ENCODE measurements at regions not wholly inside any gene's neighbourhood (a gene's known extent, or its start where the extent isn't known, plus 50 kb on each side); places are given as distances from the start of the nearest gene placed in this dataset.
"Not testable (repeated sequence)": the region's sequence is repeated elsewhere in the genome, so short reads cannot be mapped to it uniquely, and the experiment has no call there.

GRCh38 chr5:18999478-18999877 lies 988.5 kb downstream of the CDH18 start:
- DNase-seq = no peak

- DNase-seq = no peak
Observed at GRCh38 chr5:19001054-19001453, 986.9 kb downstream of the CDH18 start.

GRCh38 chr5:19001539-19001938 lies 986.5 kb downstream of the CDH18 start:
- DNase-seq = no peak

GRCh38 chr5:19002111-19002510 lies 985.9 kb downstream of the CDH18 start:
- no peak for DNase-seq

DNA sequence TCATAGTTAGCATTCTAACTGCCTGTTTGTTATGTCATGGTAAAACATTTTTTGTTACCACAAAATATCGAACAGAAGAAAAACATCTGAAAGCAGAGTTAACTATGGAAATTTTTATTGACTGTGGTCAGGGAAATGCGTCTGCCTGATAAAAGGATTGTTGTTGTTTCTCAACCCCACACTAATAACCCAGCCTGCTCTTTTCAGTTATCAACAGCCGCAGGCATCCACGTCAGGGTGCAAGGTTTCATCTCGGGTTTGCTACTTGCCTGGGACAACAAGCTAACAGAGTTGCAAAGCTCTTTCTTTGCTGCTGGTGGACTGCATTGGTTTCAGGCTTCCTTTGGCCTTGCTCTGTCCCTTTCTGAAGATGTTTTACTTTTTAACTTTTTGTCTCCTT lies 969.2 kb downstream of the CDH18 start:
- no peak for DNase-seq

DNA sequence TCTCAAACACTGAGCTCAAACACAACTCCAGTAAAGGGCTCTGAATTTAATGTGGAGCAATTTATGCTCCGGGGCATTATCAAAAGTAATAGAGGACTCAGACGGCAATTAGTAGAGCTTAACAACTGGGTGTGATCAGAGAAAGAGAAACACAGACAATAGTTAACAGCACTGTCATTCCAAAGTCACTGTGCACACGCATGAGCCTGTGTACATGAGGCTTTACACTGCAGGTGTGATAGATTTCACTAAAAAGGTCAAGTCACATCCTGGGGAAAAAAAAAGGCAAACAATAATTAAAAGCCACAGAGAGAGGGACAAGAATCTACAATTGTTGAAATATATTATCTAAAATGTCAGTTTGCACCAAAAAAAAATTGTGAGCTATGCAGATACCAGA lies 956.5 kb downstream of the CDH18 start:
- DNase-seq = no peak

GRCh38 chr5:19035816-19036215 lies 952.2 kb downstream of the CDH18 start:
- no peak for DNase-seq

GRCh38 chr5:19042106-19042505 lies 945.9 kb downstream of the CDH18 start:
- no peak for DNase-seq

DNA sequence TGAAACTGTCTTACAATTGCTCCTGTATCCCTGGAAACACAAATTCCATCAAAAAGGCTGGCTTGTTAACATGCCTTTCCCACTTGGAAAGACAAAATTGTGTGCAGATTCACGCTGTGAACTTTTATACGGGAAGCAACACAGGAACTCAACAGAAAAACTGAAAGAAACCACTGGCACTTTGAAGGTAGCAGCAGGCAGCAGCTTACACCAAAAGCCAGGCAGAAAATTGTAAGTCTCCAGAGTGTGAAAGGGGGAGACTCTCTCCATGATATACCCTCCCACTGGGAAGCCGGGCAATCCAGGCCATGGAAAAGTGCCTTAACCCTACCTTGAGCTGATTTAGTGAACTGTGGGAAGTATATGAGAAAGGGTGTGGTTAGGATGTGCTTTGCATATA lies 943.7 kb downstream of the CDH18 start:
- no peak for DNase-seq

- DNase-seq = no peak
Observed at GRCh38 chr5:19044931-19045695, 942.9 kb downstream of the CDH18 start.

DNA sequence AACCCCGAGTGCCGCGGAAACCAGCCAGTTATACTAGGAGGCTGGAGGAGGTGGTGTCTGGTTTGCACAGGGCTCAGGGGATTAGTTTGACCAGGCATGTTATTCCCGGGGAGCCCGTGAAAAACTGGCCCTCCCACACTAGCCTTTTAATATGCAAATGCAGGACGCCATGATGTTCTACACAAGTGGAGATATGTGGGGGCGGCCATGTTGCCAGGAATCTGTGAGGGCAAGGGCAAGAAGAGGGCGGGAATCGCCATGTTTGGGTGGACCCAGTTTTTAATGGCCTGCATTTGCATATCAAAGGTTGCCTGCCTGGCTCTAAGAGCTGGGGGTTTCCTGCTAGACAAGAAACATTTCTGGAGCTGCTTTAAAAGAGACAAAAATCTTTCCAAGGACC lies 940.7 kb downstream of the CDH18 start:
- DNase-seq = no peak

GRCh38 chr5:19048726-19049125 lies 939.3 kb downstream of the CDH18 start:
- no peak for DNase-seq

- DNase-seq = no peak
Observed at GRCh38 chr5:19058216-19058615, 929.8 kb downstream of the CDH18 start.

- DNase-seq = no peak
Observed at GRCh38 chr5:19064094-19064493, 923.9 kb downstream of the CDH18 start.

GRCh38 chr5:19067741-19068140 lies 920.3 kb downstream of the CDH18 start:
- DNase-seq = no peak

- DNase-seq = no peak
Observed at GRCh38 chr5:19098434-19098833, 889.6 kb downstream of the CDH18 start.

- DNase-seq = no peak
Observed at GRCh38 chr5:19099195-19099594, 888.8 kb downstream of the CDH18 start.

DNA sequence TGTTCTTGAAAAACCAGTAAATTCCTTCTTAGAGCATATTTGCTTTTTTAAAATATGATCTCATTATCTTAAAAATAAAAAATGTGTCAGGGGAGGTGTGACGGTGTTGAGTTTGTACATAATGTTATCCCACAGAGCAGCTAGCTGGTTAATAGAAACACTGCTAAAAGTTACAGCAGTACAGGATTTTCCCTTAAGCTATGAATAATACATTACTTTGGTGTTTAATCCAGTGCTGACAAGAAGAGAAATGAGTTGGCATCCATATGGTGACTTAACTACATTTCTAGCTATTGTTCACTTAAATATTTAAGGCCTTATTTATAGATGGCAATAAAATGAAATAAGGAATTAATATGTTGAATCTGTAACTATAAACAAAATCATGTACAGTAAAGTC lies 883.1 kb downstream of the CDH18 start:
- no peak for DNase-seq

DNA sequence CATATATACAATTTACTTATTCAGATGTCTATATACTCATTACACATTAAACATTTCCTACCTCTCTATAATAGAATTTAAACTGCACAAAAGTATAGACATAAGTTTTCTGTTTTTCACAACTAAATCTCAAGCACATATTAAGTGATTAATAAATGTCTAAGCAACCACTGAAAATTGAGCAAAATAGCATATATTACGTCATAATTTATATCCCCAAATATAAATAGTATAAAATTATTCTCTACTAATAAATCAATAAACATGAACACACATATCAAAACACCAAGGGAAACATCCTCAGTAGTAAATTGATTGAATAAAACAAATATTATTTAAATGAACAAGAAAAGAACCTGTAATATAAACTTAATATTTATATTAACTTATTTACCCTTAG lies 865.1 kb downstream of the CDH18 start:
- no peak for DNase-seq

DNA sequence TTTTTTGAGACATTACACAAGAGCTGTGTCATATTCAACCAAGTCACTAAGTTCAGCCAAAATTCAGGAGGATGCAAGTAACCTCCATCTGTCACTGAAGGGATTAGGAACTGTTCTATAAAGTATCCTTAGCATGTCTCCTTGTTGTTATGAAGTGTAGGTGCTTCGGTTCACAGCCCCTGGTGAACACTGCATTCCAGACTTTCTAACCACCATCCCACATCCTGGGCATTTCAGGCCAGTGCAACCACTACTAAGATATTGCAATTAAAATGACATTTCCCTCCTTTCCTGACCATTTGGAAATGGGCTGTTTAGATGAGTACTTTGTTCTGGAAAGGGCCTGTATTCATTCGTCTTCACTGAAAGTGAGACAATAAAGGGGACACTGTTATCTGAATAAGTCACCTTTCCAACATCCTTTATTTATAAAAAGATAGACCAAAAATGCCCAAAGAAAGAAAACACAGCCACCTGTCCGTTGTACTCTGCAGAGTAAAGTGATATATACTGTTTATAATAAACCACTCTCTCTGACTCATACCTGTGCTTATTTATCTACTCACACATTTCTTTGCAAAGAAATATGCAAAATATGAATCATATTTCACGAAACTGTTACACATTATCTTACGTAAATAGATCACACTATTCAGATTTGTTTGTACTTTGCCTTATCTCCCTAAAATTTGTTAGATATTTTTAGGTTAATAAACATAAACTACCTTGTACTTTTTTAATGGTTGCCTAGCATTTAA lies 861.9 kb downstream of the CDH18 start:
- no peak for DNase-seq

DNA sequence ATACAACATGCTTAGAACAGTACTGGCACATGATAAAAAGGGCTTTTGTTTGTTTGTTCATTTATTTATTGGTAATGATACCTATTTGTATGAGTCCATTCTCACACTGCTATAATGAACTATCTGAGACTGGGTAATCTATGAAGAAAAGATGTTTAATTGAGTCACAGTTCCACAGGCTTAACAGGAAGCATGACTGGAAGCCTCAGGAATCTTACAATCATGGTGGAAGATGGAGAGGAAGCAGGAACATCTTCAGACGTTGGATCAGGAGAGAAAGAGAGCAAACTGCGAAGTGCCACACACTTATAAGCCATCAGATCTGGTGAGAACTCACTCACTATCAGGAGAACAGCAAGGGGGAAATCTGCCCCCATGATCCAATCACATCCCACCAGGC lies 847.7 kb downstream of the CDH18 start:
- no peak for DNase-seq

- DNase-seq = not testable (repeated sequence)
Observed at GRCh38 chr5:19141937-19142524, 846.0 kb downstream of the CDH18 start.

DNA sequence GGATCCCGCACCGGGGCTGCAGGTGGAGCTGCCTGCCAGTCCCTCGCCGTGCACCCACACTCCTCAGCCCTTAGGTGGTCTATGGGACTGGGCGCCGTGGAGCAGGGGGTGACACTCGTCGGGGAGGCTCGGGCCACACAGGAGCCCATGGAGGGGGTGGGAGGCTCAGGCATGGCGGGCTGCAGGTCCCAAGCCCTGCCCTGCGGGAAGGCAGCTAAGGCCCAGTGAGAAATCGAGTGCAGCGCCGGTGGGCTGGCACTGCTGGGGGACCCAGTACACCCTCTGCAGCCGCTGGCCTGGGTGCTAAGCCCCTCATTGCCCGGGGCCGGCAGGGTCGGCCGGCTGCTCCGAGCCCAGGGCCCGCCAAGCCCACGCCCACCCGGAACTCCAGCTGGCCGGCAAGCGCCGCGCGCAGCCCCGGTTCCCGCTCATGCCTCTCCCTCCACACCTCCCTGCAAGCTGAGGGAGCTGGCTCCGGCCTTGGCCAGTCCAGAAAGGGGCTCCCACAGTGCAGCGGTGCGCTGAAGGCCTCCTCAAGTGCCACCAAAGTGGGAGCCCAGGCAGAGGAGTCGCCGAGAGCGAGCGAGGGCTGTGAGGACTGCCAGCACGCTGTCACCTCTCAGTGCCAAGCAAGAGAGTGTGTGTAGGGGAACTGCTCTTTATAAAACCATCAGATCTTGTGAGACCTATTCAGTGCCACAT lies 845.1 kb downstream of the CDH18 start:
- not testable (repeated sequence) for DNase-seq

DNA sequence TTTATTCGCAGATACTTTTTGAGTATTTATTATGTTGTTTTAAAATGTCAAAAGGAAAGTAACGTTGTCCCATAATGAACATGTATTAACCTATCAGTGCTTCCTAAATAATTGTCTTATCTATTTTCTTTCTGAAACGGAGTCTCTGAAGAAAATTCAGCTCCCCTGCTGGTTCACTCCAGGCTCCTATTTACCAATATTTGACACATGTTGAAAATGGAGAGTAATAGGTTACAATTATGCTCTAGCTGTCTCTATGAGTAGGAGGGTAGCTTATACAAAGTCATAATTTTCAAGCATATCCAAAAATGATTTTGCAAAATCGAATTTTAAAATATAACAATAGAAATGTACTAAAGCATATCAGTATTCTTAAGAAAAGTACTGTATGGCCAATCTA lies 844.1 kb downstream of the CDH18 start:
- DNase-seq = no peak
